ENCODE measurements at regions not wholly inside any gene's neighbourhood (a gene's known extent, or its start where the extent isn't known, plus 50 kb on each side); places are given as distances from the start of the nearest gene placed in this dataset.

- no peak overlapping the region for H3K9ac ChIP-seq (ENCODE audit: control insufficient read depth, extremely low read depth, insufficient read depth, low read length)
- H3K27me3 ChIP-seq (ENCODE audit: control insufficient read depth, extremely low read depth, insufficient read depth, low read length) = no peaks in the 10 kb centered on the region
- H3K79me2 ChIP-seq (ENCODE audit: control insufficient read depth, insufficient read depth, low read length) = no peaks in the 10 kb centered on the region
- TF ChIP-seq EZH2 (IDR thresholded peaks at IDR 0.05; ENCODE audit: low read length) (no peak), CTCF (optimal IDR thresholded peaks at IDR 0.05 in 1 of 3, IDR thresholded peaks at IDR 0.05 in 1 of 3, conservative IDR thresholded peaks at IDR 0.05 in 1 of 3; ENCODE audit: extremely low read depth in 1 of 3, insufficient read depth in 2 of 3, low read length in 3 of 3) (no peak)
- no peaks in the 10 kb centered on the region for H3K36me3 ChIP-seq (ENCODE audit: control insufficient read depth in 2 of 2, extremely low read depth in 1 of 2, insufficient read depth in 2 of 2, low read length in 2 of 2)
- H3K27ac ChIP-seq (ENCODE audit: control insufficient read depth, insufficient read depth, low read length) = no peak overlapping the region
- H3K4me2 ChIP-seq (ENCODE audit: control insufficient read depth, extremely low read depth, insufficient read depth, low read depth, low read length) = no peak overlapping the region
- dilution Hi-C loops (cut with MboI; ENCODE audit: extremely low pct_ligation_motif_present, low sequenced_read_pairs) = no loop called here
- no peaks in the 10 kb centered on the region for H3K4me1 ChIP-seq (ENCODE audit: control insufficient read depth, extremely low read depth, insufficient read depth, low read length)
- H2AFZ ChIP-seq (ENCODE audit: control insufficient read depth, low read length) = no peak overlapping the region
- H3K9me3 ChIP-seq (ENCODE audit: control insufficient read depth, low read depth, low read length) = no peaks in the 10 kb centered on the region
- no peak for DNase-seq (ENCODE audit: low read depth, low spot score)
- no peak overlapping the region for H3K4me3 ChIP-seq (ENCODE audit: control insufficient read depth in 2 of 3, extremely low read depth in 1 of 3, insufficient read depth in 2 of 3, low read depth in 1 of 3, low read length in 3 of 3)
- no peaks in the 10 kb centered on the region for H4K20me1 ChIP-seq (ENCODE audit: control insufficient read depth, extremely low read depth, insufficient read depth, low read length)
- no peaks in the 10 kb centered on the region for H3K9me1 ChIP-seq (ENCODE audit: control insufficient read depth, extremely low read depth, insufficient read depth, low read length)
- FAIRE-seq = no peak
Measured at GRCh38 chr5:5741418-5741817, 318.9 kb downstream of the ICE1 start.

GRCh38 chr5:5739490-5739945 is 317.0 kb downstream of the ICE1 start:
- TF ChIP-seq EZH2 (IDR thresholded peaks at IDR 0.05; ENCODE audit: low read length) (no peak), CTCF (optimal IDR thresholded peaks at IDR 0.05 in 1 of 3, IDR thresholded peaks at IDR 0.05 in 1 of 3, conservative IDR thresholded peaks at IDR 0.05 in 1 of 3; ENCODE audit: extremely low read depth in 1 of 3, insufficient read depth in 2 of 3, low read length in 3 of 3) (no peak)
- H3K4me1 ChIP-seq (ENCODE audit: control insufficient read depth, extremely low read depth, insufficient read depth, low read length) = no peaks in the 10 kb centered on the region
- no peaks in the 10 kb centered on the region for H3K36me3 ChIP-seq (ENCODE audit: control insufficient read depth in 2 of 2, extremely low read depth in 1 of 2, insufficient read depth in 2 of 2, low read length in 2 of 2)
- H3K27me3 ChIP-seq (ENCODE audit: control insufficient read depth, extremely low read depth, insufficient read depth, low read length) = no peaks in the 10 kb centered on the region
- no peak overlapping the region for H3K27ac ChIP-seq (ENCODE audit: control insufficient read depth, insufficient read depth, low read length)
- H2AFZ ChIP-seq (ENCODE audit: control insufficient read depth, low read length) = no peak overlapping the region
- no peak overlapping the region for H3K4me3 ChIP-seq (ENCODE audit: control insufficient read depth in 2 of 3, extremely low read depth in 1 of 3, insufficient read depth in 2 of 3, low read depth in 1 of 3, low read length in 3 of 3)
- dilution Hi-C loops (cut with MboI; ENCODE audit: extremely low pct_ligation_motif_present, low sequenced_read_pairs) = no loop called here
- H3K9ac ChIP-seq (ENCODE audit: control insufficient read depth, extremely low read depth, insufficient read depth, low read length) = no peak overlapping the region
- H3K79me2 ChIP-seq (ENCODE audit: control insufficient read depth, insufficient read depth, low read length) = no peaks in the 10 kb centered on the region
- H3K9me3 ChIP-seq (ENCODE audit: control insufficient read depth, low read depth, low read length) = no peaks in the 10 kb centered on the region
- DNase-seq (ENCODE audit: low read depth, low spot score) = no peak
- no peaks in the 10 kb centered on the region for H3K9me1 ChIP-seq (ENCODE audit: control insufficient read depth, extremely low read depth, insufficient read depth, low read length)
- no peak overlapping the region for H3K4me2 ChIP-seq (ENCODE audit: control insufficient read depth, extremely low read depth, insufficient read depth, low read depth, low read length)
- FAIRE-seq = no peak
- no peaks in the 10 kb centered on the region for H4K20me1 ChIP-seq (ENCODE audit: control insufficient read depth, extremely low read depth, insufficient read depth, low read length)

Data from keratinocyte (primary cell).